HG03521 (cell line): ENCODE measurements at regions not wholly inside any gene's neighbourhood (a gene's known extent, or its start where the extent isn't known, plus 50 kb on each side); places are given as distances from the start of the nearest gene placed in this dataset.

Experiments
- ATAC-seq: cut with Tn5 transposase; IDR thresholded peaks from one replicate; pipeline ENCODE4 v1.9.1; 2021; ENCODE audit warnings: mild to moderate bottlenecking, moderate library complexity; ENCODE audit not compliant: unreplicated experiment

DNA sequence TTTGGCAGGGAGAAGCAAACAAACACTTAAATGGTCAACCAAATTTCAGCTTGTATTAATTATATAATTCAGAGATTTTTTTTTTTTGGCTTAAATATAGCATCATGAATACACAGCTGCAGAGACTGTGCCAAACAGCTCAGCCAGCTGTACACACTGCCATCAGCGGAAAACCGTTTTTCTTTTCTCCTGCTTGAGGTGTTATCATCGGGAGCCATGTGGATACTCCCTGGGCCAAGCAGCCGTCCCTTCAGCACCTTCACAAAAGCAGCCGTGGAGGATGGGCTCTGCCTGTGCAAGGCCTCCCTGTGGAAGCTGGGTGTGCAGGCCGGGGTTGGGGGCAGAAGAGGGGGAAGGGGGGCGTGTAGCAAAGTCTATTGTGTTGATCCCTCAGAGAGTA, 85.0 kb downstream of the NUF2 start:
- no peak for ATAC-seq

DNA sequence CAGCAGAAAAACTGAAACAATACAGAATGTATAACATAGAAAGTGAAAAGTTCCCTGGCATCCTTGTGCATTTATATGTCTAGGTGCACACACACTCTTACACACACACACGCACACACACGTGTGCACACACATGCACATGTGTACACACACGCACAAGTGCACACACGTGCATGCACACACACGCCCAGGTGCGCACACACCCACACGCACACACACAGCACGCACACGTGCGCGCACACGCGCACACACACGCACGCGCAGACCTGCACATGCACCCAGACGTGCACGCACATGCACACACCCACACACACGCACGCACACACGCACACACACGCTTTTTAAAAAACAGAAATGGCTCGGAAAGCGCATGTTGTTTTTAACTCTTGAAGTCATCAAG, 86.5 kb downstream of the NUF2 start:
- no peak for ATAC-seq

GRCh38 chr1:163410073-163410999, 88.6 kb downstream of the NUF2 start:
- no peak for ATAC-seq

DNA sequence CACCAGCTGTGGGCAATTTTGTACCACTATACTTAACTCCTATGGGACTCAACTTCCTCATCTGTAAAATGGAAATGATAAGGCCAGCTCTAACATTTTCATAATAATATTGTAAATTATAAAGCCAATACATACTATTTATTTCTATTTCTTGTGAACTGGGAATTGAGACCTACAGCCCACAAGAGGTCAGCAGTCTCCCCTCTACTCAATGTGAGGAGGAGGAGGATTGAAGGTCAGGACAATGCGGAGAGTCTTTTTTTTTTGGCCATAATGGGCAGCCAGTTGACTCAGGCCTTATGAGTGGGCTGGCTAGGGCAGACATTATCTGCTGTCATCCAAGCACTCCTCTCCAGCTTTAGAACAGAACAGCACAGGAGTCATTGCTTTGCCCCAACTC, 90.5 kb downstream of the NUF2 start:
- ATAC-seq: no peak

DNA sequence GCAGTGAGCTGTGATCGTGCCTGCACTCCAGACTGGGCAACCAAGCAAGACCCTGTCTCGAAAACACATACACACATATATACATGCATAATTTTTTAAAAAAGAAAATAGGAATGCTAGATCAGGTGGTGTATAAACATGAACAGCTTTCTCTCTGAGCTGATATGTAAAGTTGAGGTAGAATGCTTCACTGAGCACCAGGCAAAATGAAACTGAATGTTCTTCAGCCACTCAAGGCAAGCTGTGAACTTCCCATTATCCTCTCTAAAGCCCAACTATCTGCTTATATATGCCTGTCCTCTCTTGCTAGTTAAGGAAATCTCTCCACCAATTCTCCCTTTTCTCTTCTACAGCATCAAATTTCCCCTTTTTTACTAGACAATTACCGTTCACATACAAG, 93.0 kb downstream of the NUF2 start:
- ATAC-seq: peak; percentile 79

DNA sequence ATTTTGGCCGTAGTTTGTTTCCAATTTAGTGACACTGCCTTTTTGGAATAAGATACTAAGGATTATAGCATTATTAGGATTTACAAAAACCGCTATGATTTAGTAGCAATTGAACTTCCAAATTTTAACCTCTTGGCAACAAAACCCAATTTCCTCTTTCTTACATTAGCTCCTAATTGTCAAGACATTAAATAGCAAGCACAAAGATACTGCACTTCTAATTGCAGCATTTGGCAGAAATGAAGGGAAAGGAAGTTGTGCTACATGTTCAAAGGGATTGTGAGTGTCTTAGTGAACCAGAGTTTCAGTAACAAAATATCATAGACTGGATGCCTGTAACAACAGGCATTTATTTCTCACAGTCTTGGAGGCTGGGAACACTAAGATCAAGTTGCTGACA, 99.9 kb downstream of the NUF2 start:
- no peak for ATAC-seq

DNA sequence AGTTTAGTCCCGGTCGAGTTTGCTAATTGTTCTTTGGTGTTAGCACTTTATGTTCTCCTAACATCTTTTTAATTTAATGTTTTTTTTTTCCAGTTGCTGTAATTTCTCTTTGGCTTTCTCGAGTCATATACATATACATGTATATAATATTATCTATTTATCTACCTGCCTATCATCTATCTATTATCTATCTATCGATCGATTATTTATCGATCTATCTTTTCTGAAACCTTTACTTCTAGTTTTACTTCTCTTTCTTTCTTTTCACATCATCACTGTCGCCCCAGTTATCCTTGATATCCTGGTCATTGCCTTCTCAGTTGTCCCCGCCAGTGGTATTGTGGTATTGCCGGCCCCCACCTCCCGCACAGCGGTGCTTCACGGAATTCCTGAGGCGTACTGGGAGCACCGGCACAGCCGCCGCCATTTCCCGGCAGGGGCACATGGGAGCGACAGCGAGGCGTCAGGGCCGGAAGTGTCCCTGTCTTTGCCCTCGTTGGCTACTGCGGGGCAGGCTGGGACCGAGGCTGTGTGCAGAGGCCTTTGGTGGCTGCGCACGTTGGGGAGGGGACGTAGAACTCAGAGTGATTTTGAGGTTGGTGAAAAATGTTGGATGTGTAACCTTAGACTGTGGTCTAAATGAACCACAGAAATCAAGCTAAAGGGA, 101.1 kb downstream of the NUF2 start:
- no peak for ATAC-seq

- ATAC-seq: no peak
Measured at GRCh38 chr1:163426505-163427251, 104.9 kb downstream of the NUF2 start.

DNA sequence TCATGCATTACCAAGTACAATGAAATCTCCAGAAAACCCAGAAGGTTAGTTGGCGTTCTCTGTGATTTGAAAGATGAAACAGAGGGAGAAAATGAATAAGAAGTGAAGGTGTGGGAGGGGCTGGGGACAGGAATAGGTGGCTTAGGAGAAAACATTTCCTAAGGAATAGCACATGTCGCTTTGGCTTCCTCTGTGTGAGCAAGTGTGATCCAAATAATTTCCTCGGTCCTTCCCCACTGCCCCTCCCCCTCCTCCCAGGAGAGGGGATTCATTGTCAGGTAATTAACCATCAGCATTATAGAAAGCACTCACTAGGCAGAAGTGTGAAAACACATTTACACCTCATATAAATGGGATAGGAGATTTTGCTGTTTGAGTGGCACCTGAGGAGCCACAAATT, 105.5 kb downstream of the NUF2 start:
- no peak for ATAC-seq

DNA sequence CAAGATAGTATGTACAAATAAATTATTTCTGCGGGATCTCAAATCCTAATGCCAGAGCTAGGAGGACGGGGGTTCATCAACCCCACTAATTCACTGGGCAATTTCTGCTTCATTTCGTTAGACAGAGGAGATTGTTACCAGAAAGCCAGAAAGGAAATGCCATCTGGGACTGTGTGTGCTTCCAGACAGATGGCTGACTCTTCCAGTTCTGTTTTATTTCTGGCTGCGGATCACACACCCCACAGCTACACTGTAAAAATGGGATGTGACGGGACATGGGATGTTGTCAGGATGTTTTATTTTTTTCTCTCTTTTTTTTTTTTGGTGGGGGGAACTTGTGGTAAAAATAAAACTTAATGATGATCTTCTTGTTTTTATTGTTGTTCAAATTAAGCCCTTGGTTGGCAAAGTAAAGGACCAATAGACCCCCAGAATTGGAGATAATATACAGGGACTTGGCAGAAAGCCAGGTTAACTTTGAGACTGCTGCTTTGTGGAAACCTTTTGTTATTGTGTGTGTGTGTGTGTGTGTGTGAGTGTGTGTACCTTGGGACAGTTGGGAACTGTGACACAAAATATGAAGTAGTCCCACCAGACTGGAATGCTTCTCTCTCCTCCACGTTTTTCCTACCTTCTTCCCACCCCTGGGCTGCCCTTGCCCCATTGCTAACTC, 114.5 kb downstream of the NUF2 start:
- ATAC-seq: no peak

- ATAC-seq: no peak
Measured at GRCh38 chr1:163439471-163439870, 117.7 kb downstream of the NUF2 start.

DNA sequence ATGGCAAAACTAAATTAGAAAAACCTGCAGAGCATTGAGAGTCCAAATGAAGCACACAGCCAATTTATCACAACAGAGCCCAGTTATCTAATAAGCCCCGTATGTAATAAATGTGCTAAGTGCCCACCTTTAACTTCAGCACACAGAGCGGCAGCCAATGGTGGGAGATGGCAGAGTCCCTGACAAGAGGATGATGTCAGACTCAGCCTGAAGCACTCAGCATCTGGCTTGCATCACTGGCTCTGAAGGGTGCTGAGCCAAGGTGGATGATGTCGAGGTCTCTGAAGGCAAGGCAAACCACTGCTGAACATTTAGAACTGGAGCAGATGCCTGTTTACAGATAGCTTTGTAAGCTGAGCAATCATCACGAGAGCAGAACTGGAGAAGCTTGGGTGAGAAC, 118.3 kb downstream of the NUF2 start:
- ATAC-seq: no peak

DNA sequence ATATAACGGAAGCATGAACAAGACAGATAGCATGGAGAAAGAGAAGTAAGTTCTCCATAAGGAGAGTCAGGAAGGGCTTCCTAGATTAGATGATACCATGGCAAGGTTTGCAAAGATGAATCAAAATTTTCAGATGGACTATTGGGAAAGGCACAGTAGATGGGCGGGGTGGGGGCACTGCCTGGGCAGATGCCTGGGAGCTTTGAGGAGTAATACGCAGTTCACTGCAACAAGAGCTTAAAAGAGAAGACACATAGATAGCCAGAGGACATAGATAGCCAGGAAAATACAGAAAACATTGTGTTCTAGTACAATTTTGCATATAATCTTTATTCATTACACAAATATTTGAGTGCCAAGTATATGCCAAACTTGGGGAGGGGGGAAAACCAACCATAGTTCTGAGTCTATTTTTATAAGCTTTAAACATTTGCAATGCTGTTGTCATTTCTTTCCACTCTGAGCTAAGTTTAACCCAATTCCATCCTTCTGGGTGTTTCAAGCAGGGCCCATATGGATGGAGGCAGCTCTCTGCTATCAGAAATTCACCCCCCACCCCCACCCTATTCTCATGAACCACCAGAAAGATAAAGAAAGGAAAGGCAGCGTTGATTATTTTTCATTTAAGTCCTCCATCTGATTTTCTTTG, 120.6 kb downstream of the NUF2 start:
- no peak for ATAC-seq

DNA sequence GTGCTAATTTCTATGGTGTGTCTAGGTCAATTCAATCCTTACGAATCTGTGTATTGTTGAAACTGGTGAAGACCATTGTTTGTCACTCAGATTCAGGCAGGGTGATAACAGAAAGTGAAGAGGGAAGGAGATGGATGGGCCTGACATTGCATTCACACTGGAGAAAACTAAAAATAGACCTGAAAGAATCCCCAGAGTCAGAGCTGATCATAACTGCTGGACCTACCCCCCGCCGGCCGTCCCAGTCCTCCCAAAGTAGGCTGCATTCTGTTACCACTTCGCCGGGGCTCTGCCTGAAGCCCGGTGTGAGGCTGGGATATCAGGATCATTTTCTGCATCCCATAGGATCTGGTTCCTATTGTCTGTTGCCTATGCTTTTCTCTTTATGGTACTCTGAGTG, 121.1 kb downstream of the NUF2 start:
- ATAC-seq: no peak

DNA sequence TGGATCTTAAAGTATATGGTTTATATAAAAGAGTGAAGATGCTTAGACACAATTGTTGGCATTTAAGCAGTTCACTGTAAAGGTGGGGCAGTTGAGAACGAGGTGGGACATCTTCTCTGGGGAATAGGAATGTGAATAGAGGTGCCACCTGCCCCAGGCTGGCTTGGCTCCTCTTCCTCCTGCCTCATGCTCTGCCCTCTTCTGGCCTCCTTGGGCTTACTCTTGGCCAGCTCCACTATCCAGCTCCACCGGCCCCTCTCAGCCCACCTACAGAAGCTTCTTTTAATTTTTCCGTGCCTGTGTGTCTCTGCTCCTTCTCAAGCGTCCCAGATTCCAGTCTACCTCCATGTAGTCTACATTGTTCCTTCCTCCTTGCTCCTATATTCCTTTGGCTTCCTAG, 122.1 kb downstream of the NUF2 start:
- ATAC-seq: no peak

- ATAC-seq: no peak
Measured at GRCh38 chr1:163444665-163445064, 122.9 kb downstream of the NUF2 start.

DNA sequence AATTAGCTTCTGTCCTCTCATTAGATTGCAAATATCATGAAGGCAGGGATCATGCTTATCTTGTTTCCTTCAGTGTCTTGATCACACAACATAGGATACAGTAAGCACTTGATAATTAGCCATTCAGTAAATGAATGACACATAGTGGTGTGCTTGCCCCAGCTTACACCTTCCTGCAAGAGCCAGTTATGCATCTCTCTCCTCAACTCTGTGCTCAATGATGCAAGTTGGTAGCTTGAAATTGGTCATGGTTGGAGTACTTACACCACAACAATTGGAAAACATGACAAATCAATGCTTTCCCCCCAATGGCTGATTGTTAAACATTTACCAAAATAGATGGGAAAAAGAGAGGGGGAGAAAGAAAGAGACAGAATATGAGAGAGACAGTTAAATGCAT, 129.2 kb downstream of the NUF2 start:
- ATAC-seq: no peak

DNA sequence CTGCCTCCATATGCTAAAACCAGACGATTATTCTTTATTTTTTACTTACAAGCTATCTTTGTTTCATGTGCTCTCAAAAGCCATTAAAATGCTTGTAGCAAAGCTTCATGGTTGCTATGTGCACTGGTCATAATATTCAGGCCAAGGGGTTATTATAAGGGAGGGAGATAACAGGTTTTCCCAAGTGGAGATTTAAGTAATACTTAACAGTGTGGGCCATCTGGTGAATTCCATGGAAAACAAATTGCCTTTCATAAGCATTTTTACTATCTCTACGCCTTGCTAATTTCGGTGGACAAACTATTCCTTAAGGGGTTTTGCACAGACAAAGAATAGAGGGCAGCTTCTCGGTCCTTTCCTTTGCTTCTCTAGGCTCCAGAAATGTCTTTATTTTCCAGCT, 137.8 kb downstream of the NUF2 start:
- no peak for ATAC-seq

DNA sequence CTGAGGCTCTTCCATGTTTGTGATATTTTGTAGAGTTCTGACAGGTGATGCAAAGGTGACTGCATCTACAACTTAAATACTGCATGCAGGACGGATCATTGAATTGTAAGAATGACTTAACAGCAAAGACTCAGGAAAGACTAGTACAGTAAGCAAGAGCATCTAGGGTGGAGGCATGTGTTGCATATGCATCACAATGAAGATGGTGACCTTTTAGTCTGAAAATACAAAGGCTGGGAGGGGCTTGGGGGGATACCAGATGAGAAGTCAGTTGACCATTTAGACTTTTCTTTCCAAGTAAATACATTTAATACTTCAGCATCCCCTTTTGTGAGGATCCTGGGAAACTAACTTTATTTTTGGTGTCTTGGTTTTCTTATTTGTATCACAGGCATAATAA, 145.5 kb downstream of the NUF2 start:
- ATAC-seq: no peak

- ATAC-seq: no peak
Measured at GRCh38 chr1:163471779-163472650, 150.3 kb downstream of the NUF2 start.
